Activated naive CD8-positive, alpha-beta T cell (primary cell): ENCODE measurements at regions not wholly inside any gene's neighbourhood (a gene's known extent, or its start where the extent isn't known, plus 50 kb on each side); places are given as distances from the start of the nearest gene placed in this dataset.
A peak's percentile ranks its signal among the peaks of the same experiment; 100 is the strongest.
"Not testable (repeated sequence)": the region's sequence is repeated elsewhere in the genome, so short reads cannot be mapped to it uniquely, and the experiment has no call there.

Experiments
- H3K27ac Mint-ChIP-seq: one replicate; pipeline ENCODE4 v1.8.0; 2021; ENCODE audit warnings: mixed read lengths
- H3K27me3 Mint-ChIP-seq: one replicate; pipeline ENCODE4 v1.8.0; 2021; ENCODE audit warnings: mixed read lengths
- H3K36me3 Mint-ChIP-seq: one replicate; pipeline ENCODE4 v1.8.0; 2021; ENCODE audit warnings: mixed read lengths
- H3K4me1 Mint-ChIP-seq: one replicate; pipeline ENCODE4 v1.8.0; 2021; ENCODE audit warnings: low read depth, mixed read lengths
- H3K4me3 Mint-ChIP-seq: one replicate; pipeline ENCODE4 v1.8.0; 2021; ENCODE audit warnings: mild to moderate bottlenecking, mixed read lengths
- H3K9me3 Mint-ChIP-seq: one replicate; pipeline ENCODE4 v1.8.0; 2021; ENCODE audit warnings: low read depth, mixed read lengths

DNA sequence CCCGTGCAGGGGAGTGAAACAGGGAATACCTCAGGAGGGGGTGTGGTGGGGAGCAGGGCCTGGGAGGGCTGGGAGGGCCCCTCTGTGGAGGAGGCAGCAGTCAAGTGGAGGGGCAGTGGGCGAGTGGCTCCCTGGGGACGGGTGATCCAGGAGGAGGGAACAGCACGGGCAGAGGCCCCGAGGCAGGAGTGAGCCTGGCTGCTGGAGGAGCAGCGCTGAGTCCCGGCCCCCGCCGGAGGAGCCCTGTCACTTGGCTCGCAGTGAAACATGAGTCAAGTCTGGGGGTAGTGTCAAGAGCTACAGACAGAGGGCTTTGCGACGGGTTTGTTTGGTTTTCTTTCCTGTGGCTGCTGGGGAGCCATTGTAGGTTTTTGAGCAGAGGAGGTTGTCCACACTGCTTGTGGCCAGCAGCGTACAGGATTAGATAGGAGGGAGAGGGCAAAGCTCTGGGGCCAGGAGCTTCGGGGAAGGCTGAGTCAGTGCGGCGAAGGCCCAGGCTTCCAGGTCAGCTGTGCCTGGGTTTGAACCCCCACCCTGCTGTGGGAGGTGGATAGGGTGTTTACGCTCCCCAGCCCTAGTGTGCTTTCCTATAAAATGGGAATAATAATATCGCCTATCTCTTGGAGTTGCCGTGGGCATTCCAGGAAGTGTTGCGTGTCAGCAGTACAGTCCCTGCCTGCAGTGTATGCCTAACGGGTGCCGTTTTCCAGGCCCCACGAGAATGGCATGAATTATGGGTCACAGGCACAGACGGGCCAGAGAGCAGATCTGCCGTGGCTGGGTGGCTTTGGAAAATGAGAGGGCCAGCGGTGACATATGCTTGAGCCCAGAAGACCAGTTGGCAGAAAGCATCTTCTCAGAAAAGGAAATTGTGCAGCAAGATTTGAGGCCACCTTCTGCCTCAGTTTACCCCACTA lies 115.9 kb upstream of the CIBAR2 start:
- Mint-ChIP-seq H3K9me3 (no peaks in the 10 kb centered on the region), H3K4me3 (no peak overlapping the region), H3K27ac (no peak overlapping the region), H3K4me1 (no peaks in the 10 kb centered on the region), H3K27me3 (peaks cover 2% of the 10 kb centered on the region), H3K36me3 (no peaks in the 10 kb centered on the region)

DNA sequence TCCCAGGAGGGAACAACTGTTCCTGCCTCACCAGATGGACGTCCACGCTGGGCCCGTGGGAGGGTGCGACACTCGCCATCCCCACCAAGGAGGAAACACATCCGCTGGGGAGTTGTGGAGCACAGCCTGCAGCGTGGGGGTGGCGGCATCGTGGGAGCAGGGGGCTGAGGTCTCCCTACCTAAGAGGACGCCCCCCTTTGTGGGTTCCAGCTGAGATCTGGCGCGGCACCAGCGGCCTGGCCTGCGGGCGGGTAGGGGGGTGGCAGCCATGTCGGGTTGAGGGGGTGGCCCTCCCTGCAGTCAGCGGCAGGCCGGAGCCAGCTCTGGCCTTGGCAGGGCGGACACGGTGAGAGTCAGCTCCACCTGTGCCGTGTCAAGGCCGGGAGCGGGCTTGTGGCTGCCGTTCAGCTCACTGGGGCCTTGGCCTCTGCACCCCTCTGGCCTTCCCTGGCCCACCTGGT lies 116.7 kb upstream of the CIBAR2 start:
- Mint-ChIP-seq H3K9me3 (no peaks in the 10 kb centered on the region), H3K4me1 (no peaks in the 10 kb centered on the region), H3K27ac (no peak overlapping the region), H3K4me3 (no peak overlapping the region), H3K27me3 (peaks cover 4% of the 10 kb centered on the region), H3K36me3 (no peaks in the 10 kb centered on the region)

DNA sequence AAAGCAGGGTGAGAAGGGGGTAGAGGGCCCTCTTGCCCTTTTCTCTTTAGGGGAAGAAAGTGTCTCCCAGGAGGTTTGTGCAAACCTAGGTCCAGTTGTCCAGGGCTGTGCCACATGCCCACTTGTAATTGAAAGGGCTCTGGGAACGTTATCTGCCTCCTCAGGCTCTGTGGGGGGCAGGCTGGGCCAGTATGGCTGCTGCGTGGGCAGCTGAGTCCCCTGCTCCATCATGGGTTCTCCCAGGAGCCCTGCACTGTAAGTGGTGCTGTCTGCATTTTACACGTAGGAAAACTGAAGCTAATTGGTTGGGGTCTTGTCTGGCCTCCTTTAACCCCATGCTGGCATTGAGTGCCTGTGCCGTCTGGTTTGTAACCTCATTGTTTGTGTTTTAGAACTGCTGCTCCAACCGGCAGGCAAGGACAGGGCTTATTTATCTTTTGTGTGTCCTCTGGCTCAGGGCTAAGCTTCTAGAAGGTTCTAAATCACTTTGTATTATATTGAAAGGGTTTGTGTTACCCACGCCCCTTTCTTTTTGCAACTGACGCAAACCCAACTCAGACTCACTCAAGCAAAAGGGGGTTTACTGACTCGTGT lies 117.7 kb upstream of the CIBAR2 start:
- Mint-ChIP-seq H3K27ac (no peak overlapping the region), H3K27me3 (peaks cover 4% of the 10 kb centered on the region), H3K9me3 (no peaks in the 10 kb centered on the region), H3K4me1 (no peaks in the 10 kb centered on the region), H3K36me3 (no peaks in the 10 kb centered on the region), H3K4me3 (no peak overlapping the region)

DNA sequence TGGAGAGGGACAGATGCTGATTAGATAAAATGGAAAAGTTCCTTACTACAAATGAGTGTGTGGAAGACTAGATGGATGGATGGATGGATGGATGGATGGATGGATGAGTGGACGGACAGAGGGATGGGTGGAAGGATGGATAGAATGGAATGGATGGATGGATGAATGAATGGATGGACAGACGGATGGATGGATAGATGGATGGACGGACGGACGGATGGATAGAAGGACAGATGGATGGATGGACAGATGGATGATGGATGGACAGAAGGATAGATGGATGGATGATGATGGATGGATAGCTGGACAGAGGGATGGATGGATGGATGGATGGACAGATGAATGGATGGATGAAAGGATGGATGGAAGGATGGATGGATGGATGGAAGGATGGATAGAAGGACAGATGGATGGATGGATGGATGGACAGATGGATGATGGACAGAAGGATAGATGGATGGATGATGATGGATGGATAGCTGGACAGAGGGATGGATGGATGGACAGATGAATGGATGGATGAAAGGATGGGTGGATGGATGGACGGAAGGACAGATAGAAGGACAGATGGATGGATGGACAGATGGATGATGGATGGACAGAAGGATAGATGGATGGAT lies 118.6 kb upstream of the CIBAR2 start:
- not testable (repeated sequence) for H3K4me3 Mint-ChIP-seq, H3K36me3 Mint-ChIP-seq, H3K9me3 Mint-ChIP-seq, H3K4me1 Mint-ChIP-seq, H3K27me3 Mint-ChIP-seq, H3K27ac Mint-ChIP-seq

DNA sequence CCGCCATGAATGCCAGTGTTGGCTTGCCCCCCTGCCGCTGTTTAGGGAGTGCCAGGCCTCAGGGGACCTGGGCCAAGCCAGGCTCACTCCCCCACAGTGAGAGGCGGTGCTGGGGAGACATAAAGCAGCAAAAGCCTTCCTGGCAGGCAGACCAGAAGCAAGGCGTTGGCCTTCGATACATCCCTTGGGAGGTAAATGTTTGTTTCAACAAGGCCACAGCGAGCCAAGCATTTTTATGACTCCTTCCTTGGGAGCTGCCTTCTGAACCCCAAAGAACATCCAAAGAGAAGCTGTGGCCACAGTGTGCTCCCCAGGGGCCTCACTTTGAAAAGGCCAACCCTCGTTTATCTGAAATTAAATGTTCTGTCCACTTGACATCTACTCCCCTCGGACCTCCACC lies 119.7 kb upstream of the CIBAR2 start:
- no peak overlapping the region for H3K27ac Mint-ChIP-seq
- H3K4me3 Mint-ChIP-seq = no peak overlapping the region
- H3K27me3 Mint-ChIP-seq = peaks cover 6% of the 10 kb centered on the region
- H3K36me3 Mint-ChIP-seq = no peaks in the 10 kb centered on the region
- peaks cover 1% of the 10 kb centered on the region for H3K4me1 Mint-ChIP-seq
- no peaks in the 10 kb centered on the region for H3K9me3 Mint-ChIP-seq

DNA sequence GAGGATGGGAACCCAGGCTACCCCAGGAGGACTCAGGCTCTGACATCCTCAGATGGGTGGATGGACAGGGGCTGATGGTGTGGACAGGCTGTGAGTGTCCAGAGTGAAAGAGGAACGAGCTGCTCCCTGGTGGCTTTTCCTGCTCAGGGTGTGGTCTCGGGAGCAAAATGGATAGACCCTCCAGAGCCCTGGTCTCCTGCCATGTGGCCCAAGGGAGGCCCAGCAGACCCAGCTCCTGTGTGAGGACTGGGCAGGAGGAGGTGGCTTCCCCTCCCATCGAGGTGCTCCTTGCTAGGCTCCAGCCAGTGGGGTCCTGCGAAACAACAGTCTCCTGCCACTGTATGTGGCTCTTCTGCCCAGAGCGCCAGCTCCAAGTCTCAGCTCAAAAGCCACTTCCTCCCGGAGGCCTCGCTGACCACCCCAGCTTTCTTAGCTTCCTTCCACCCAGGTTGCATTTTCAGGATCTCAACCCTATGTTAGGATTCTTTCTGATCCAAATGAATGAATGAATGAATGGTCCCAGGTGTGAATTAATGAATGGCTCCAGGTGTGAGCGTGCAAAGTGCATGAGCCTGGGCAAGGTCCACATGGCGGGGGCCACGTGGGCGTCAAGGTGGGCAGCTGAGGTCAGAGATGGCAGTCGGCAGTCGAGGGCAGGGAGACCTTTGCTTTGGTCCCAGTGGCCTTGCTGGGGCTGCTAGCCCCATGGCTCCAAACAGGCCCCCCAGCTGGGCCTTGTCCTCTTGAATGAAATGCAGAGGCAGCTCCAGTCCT lies 120.3 kb upstream of the CIBAR2 start:
- H3K27me3 Mint-ChIP-seq = peaks cover 6% of the 10 kb centered on the region
- no peaks in the 10 kb centered on the region for H3K9me3 Mint-ChIP-seq
- no peak overlapping the region for H3K27ac Mint-ChIP-seq
- H3K36me3 Mint-ChIP-seq = no peaks in the 10 kb centered on the region
- no peak overlapping the region for H3K4me3 Mint-ChIP-seq
- peaks cover 1% of the 10 kb centered on the region for H3K4me1 Mint-ChIP-seq

DNA sequence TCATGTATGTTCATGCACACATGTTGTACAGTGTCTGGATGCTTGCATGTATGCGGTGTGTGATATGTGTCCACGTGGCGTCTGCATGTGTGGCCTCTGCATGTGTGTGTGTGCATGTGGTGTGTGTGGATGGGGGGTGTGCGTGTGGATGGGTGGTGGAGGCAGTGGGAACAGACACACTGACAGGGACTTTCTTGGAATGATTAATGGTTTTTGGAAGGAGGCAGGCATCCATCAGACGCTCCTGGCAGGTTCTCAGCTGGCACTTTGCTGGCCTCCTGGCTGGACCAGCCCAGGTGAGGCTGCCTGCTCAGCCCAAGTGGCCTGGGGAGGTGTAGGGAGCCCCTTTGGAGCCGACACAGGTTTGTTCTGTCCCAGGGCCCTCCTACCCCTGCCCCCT lies 121.2 kb upstream of the CIBAR2 start:
- Mint-ChIP-seq H3K36me3 (no peaks in the 10 kb centered on the region), H3K4me1 (peaks cover 1% of the 10 kb centered on the region), H3K9me3 (no peaks in the 10 kb centered on the region), H3K27ac (no peak overlapping the region), H3K27me3 (peaks cover 9% of the 10 kb centered on the region), H3K4me3 (no peak overlapping the region)

DNA sequence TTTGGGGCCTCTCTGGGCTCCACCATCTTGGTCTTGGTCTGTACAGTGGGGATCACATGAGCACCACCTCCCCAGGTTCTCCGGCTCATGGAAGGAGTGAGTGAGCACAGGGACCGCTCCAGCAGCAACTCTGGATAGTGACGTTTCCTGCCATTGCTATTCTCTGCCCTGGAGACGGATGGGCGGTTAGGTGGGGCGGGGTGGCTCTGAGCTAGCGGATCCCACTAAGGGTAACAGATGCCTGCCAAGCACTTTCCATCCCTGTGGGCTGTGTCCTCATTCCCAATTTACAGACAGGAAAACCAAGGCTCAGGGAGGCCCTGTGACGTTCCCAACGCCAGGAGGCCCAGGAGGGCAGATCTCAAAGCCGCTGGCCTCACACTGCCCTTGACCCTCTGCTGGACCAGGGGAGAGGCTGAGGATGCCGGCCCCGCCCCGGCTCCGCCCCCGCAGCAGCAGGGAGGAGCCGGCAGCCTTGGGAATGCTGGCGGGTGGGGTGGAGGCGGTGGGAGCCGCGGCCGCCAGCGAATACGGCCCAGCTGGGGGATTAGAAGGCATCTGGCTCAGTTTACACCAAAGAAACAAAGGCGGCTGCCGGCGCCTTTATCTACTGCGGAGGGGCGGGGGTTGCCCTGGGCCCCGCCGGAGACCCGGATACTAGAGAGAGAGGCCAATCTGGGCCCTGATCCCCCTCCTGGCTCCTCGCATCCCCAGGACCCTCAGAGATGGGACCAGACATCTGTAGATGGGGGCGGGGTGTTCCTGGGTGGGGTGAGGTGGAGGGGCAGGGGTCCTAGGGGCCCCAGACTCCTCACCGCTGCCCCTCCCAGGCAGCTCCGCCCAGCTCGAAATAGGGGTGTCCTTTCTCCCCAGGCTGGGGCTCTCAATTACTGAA lies 122.3 kb upstream of the CIBAR2 start:
- no peaks in the 10 kb centered on the region for H3K36me3 Mint-ChIP-seq
- H3K9me3 Mint-ChIP-seq = no peaks in the 10 kb centered on the region
- H3K27me3 Mint-ChIP-seq = peaks cover 9% of the 10 kb centered on the region
- peaks cover 1% of the 10 kb centered on the region for H3K4me1 Mint-ChIP-seq
- no peak overlapping the region for H3K4me3 Mint-ChIP-seq
- no peak overlapping the region for H3K27ac Mint-ChIP-seq

DNA sequence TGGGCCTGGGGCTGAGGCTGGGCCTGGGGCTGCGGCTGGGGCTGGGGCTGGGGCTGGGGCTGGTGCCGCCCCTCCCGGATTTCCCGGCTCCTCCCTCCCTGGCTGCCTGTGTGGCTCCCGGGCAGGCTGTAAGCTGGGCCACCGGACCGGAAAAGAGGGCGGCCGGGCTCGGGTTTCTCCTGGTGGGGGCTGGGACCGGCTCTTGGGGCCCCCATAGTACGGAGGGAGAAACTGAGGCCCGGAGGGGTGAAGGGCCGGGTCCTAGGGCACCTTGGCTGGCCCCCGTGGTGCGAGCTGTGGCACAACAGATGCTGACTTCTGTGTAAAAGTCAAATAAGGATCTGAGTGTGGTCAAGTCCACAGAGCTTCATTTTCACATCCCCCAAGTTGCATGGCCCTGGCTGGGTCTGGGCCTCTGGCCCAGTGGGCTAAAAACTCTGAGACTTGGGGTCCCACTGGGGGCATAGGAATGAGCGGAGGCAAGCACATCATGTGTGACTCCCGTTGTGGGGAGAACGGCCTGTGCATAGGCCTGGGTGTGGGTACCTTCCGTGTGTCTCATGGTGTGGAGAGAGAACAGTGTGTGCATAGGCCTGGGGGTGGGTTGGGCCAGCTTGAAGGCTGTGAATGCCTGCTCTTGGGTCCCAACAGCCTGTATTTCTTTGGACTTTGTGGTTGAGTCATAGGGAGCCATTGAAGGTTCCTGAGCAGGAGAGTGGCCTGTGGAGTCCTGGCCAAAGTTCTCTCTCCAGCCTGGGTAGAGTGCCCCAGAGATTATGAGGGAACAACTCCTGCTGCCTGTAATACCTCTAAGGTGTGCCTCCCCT lies 123.9 kb upstream of the CIBAR2 start:
- no peaks in the 10 kb centered on the region for H3K36me3 Mint-ChIP-seq
- H3K27me3 Mint-ChIP-seq = peaks cover 9% of the 10 kb centered on the region
- H3K4me3 Mint-ChIP-seq = peak overlapping the region; percentile 49
- peaks cover 1% of the 10 kb centered on the region for H3K4me1 Mint-ChIP-seq
- no peaks in the 10 kb centered on the region for H3K9me3 Mint-ChIP-seq
- no peak overlapping the region for H3K27ac Mint-ChIP-seq

DNA sequence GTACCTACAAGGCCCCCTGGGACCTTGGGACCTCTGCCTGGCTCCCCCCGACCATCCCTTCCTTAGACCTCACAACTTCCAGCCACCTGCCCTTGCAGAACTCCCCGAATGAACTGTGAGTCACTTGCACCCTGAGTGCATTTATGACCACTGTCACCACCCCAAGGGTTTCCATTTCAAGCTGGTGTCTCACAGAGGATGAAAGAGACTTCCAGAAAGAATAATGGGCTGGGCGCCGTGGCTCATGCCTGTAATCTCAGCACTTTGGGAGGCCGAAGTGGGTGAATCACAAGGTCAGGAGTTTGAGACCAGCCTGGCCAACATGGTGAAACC lies 124.5 kb upstream of the CIBAR2 start:
- H3K4me1 Mint-ChIP-seq = peaks cover 1% of the 10 kb centered on the region
- H3K4me3 Mint-ChIP-seq = peak overlapping the region; percentile 49
- no peaks in the 10 kb centered on the region for H3K36me3 Mint-ChIP-seq
- H3K27ac Mint-ChIP-seq = no peak overlapping the region
- peaks cover 9% of the 10 kb centered on the region for H3K27me3 Mint-ChIP-seq
- H3K9me3 Mint-ChIP-seq = no peaks in the 10 kb centered on the region

DNA sequence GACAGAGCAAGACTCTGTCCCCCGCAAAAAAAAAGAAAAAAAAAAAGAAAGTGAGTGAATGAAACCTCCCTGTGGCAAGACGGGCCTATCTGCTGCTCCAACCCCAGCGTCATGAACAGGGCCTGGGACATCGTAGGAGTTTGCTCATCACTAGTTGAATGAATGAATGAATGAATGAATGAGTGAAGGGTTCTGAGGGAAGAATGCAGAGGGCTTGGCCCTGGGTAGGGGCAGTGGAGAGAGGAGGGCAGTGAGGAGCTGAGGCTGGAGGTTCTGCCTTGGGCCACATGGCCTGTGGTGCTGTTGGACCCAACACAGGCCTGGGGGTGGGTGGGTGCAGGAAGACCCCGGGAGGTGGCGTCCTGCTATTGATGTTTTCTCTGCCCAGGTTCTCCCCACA lies 125.5 kb upstream of the CIBAR2 start:
- no peaks in the 10 kb centered on the region for H3K9me3 Mint-ChIP-seq
- H3K4me3 Mint-ChIP-seq = no peak overlapping the region
- peaks cover 9% of the 10 kb centered on the region for H3K27me3 Mint-ChIP-seq
- H3K36me3 Mint-ChIP-seq = no peaks in the 10 kb centered on the region
- H3K27ac Mint-ChIP-seq = no peak overlapping the region
- peaks cover 1% of the 10 kb centered on the region for H3K4me1 Mint-ChIP-seq

DNA sequence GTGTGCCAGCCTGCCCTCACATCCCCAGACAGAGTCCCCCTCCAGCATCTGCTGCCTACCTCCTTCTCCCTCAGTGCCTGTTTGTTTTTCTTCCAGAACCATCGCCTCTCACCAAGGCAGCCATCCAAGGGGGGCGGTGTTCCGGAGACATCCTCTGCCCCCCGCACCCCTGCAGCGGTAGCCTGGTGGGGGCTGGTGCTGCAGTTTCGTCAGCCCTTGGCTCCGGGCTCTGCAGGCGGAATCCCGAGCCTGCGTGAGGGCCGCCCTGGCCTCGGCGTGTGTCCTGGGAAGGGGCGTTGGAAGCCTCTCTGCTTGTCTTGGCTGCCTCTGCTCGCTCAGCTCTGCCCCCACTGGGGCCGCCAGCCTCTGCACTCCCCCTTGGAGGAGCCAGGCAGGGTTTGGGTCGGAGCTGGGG lies 126.0 kb upstream of the CIBAR2 start:
- Mint-ChIP-seq H3K9me3 (no peaks in the 10 kb centered on the region), H3K27me3 (peaks cover 9% of the 10 kb centered on the region), H3K36me3 (no peaks in the 10 kb centered on the region), H3K4me1 (peaks cover 1% of the 10 kb centered on the region), H3K4me3 (no peak overlapping the region), H3K27ac (no peak overlapping the region)

DNA sequence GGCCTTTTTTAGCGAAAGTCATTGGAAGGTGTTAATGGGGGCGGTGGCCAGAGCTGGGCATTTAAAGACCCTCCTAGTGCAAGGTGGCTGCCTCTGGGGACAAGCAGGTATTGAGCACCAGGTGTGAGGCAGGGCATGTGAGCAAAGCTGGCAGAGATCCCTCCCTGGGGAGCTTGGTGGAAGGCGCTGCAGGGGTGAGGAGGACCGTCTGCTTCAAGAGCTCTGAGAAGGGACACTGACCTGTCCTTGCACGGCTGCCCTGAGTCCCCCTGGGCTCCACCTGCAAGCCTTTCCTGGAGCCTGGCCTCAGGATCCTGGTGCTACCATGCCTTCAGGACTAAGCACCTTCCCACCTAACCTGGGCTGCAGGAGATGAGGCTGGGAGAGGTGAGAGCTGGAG lies 127.0 kb upstream of the CIBAR2 start:
- Mint-ChIP-seq H3K4me1 (peaks cover 1% of the 10 kb centered on the region), H3K36me3 (no peaks in the 10 kb centered on the region), H3K27me3 (peaks cover 7% of the 10 kb centered on the region), H3K9me3 (no peaks in the 10 kb centered on the region), H3K4me3 (no peak overlapping the region), H3K27ac (no peak overlapping the region)
